GM12891 (cell line): ENCODE measurements at regions not wholly inside any gene's neighbourhood (a gene's known extent, or its start where the extent isn't known, plus 50 kb on each side); places are given as distances from the start of the nearest gene placed in this dataset.

Experiments used
- PAX5 ChIP-seq: IDR thresholded peaks from 2 replicates; pipeline ENCODE4 v1.6.1; 2011; ENCODE audit warnings: low read length, moderate library complexity, mild to moderate bottlenecking; ENCODE audit not compliant: insufficient read depth, severe bottlenecking
- POLR2A ChIP-seq: IDR thresholded peaks from 2 replicates; pipeline ENCODE4 v1.6.1; 2011; ENCODE audit warnings: low read depth, low read length, control low read depth
- POLR2AphosphoS5 ChIP-seq: IDR thresholded peaks from 2 replicates; pipeline ENCODE4 v1.6.1; 2011; ENCODE audit warnings: low read depth, low read length, control low read depth
- TAF1 ChIP-seq: IDR thresholded peaks from 2 replicates; pipeline ENCODE4 v1.6.1; 2011; ENCODE audit warnings: low read depth, low read length, control low read depth

DNA sequence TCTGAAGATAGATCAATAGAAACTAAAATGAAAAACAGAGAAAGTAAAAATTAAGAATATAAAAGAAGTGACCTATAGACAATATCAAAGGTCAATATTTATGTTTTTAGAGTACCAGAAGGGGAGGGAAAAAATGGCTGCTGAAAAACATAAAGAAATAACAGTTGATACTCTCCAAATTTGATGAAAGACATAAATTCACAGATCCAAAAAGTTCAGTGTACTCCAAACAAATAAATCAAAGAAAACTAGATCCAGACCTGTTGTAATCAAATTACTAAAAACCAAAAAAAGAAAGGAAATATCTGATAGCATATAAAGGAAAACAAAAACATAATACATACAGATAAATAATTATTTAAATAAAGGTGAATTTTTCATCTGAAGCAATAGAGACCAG, 1689.1 kb upstream of the TMEFF2 start:
- TF ChIP-seq POLR2A (no peak), PAX5 (no peak), POLR2AphosphoS5 (no peak), TAF1 (no peak)
